Smooth muscle cell (in vitro differentiated cells): ENCODE measurements at regions not wholly inside any gene's neighbourhood (a gene's known extent, or its start where the extent isn't known, plus 50 kb on each side); places are given as distances from the start of the nearest gene placed in this dataset.

Experiments
- DNase-seq: peaks from one replicate; lab custom pipeline; 2025; ENCODE audit not compliant: unreplicated experiment; lab: John Stamatoyannopoulos, UW
- H2AFZ ChIP-seq: fragments of 200-600 bp; sonication (generic); 2 replicates; pipeline ENCODE4 v1.6.0; 2016; ENCODE audit warnings: antibody characterized with exemption, low read depth, mild to moderate bottlenecking
- H3F3A ChIP-seq: fragments of 200-600 bp; sonication (generic); 2 replicates; pipeline ENCODE4 v1.6.0; 2017; ENCODE audit warnings: antibody characterized with exemption, low read depth
- H3K27ac ChIP-seq: fragments of 200-600 bp; sonication (generic); 2 replicates; pipeline ENCODE4 v1.5.1; 2016; ENCODE audit warnings: low read depth, mild to moderate bottlenecking
- H3K27me3 ChIP-seq: fragments of 200-600 bp; sonication (generic); 2 replicates; pipeline ENCODE4 v1.6.1; 2016; ENCODE audit warnings: low read depth, mild to moderate bottlenecking
- H3K36me3 ChIP-seq: fragments of 200-600 bp; sonication (generic); 2 replicates; pipeline ENCODE4 v1.5.1; 2016; ENCODE audit warnings: low read depth
- H3K4me1 ChIP-seq: fragments of 200-600 bp; sonication (generic); 2 replicates; pipeline ENCODE4 v1.5.1; 2016; ENCODE audit warnings: low read depth
- H3K4me2 ChIP-seq: fragments of 200-600 bp; sonication (generic); 2 replicates; pipeline ENCODE4 v1.6.0; 2016; ENCODE audit warnings: mild to moderate bottlenecking
- H3K4me3 ChIP-seq: fragments of 200-600 bp; sonication (generic); 2 replicates; pipeline ENCODE4 v1.5.1; 2016; ENCODE audit warnings: mild to moderate bottlenecking
- H3K79me2 ChIP-seq: fragments of 200-600 bp; sonication (generic); 2 replicates; pipeline ENCODE4 v1.6.0; 2016; ENCODE audit warnings: low read depth, mild to moderate bottlenecking
- H3K9ac ChIP-seq: fragments of 200-600 bp; sonication (generic); 2 replicates; pipeline ENCODE4 v1.6.0; 2016; ENCODE audit warnings: low read depth
- H3K9me3 ChIP-seq: fragments of 200-600 bp; sonication (generic); replicated peaks from 2 replicates; pipeline ENCODE4 v1.5.1; 2016; ENCODE audit warnings: low read depth
- H4K20me1 ChIP-seq: fragments of 200-600 bp; sonication (generic); 2 replicates; pipeline ENCODE4 v1.6.0; 2016; ENCODE audit warnings: low read depth
- WGBS: methylation state at CpG from one replicate; pipeline ENCODE4 v1.1.7; 2016; ENCODE audit warnings: low lambda C conversion rate; 5-methylcytosine and 5-hydroxymethylcytosine counted together
- TF ChIP-seq, protein P1 (sequence below): fragments of 200-600 bp; sonication (generic); IDR thresholded peaks from 2 replicates; pipeline ENCODE4 v1.5.1; 2017; ENCODE audit warnings: borderline replicate concordance, mild to moderate bottlenecking, antibody characterized with exemption; ENCODE audit not compliant: insufficient read depth, poor library complexity, severe bottlenecking

DNA sequence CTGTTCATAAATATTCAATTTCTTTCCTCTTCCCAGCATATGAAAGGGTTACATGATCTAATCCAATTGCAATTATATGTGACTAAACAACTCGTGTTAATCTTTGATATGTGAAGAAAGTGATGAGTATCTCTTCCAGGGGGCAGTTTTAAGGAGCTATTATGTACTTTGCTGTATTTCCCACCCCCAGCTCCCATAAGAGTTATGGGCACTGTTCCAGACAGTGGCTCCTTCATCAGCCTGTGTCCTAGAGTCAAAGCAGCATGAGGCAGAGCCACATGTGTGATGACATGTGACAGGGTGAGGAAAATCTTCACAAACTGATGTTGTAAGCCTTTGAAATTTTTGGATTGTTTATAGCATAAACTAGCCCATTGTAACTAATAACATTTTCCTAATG, 315.4 kb downstream of the DIPK2A start:
- Histone ChIP-seq H3K27ac (no peak overlapping the region), H3K27me3 (no peaks in the 10 kb centered on the region), H3K9me3 (no peaks in the 10 kb centered on the region), H3K9ac (no peak overlapping the region), H3F3A (no peaks in the 10 kb centered on the region), H4K20me1 (no peaks in the 10 kb centered on the region), H2AFZ (no peak overlapping the region), H3K79me2 (no peaks in the 10 kb centered on the region), H3K36me3 (no peaks in the 10 kb centered on the region), H3K4me2 (no peak overlapping the region), H3K4me3 (no peak overlapping the region), H3K4me1 (peaks cover 6% of the 10 kb centered on the region)
- TF ChIP-seq, protein P1, sequence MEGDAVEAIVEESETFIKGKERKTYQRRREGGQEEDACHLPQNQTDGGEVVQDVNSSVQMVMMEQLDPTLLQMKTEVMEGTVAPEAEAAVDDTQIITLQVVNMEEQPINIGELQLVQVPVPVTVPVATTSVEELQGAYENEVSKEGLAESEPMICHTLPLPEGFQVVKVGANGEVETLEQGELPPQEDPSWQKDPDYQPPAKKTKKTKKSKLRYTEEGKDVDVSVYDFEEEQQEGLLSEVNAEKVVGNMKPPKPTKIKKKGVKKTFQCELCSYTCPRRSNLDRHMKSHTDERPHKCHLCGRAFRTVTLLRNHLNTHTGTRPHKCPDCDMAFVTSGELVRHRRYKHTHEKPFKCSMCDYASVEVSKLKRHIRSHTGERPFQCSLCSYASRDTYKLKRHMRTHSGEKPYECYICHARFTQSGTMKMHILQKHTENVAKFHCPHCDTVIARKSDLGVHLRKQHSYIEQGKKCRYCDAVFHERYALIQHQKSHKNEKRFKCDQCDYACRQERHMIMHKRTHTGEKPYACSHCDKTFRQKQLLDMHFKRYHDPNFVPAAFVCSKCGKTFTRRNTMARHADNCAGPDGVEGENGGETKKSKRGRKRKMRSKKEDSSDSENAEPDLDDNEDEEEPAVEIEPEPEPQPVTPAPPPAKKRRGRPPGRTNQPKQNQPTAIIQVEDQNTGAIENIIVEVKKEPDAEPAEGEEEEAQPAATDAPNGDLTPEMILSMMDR: no peak
- 50% methylated on average over 1 of the region's 1 CpG for WGBS
- DNase-seq: no peak

DNA sequence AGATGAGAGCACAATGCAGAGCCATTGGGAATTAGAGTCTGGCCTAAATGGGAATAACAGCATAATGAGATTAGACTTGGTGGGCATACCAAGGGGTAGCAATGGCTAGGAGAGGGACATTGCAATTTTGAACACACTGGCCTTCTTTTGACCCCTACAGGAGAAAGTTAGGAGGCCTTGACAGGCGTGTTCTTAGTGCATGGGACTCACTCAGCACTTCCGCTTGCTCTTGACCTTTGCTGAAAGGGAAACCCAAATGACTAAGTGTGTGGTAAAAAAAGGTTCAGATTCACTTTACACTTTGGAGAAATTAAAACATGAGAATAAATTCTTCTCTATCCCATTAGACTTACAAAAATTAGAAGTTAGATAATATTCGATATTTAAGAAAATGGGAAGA, 317.4 kb downstream of the DIPK2A start:
- Histone ChIP-seq H3K36me3 (no peaks in the 10 kb centered on the region), H3K4me1 (no peaks in the 10 kb centered on the region), H3K4me2 (no peak overlapping the region), H3K4me3 (no peak overlapping the region), H3K79me2 (no peaks in the 10 kb centered on the region), H4K20me1 (no peaks in the 10 kb centered on the region), H3K27me3 (no peaks in the 10 kb centered on the region), H3K27ac (no peak overlapping the region), H3F3A (no peaks in the 10 kb centered on the region), H3K9me3 (no peaks in the 10 kb centered on the region), H2AFZ (no peak overlapping the region), H3K9ac (no peak overlapping the region)
- 96% methylated on average over 3 of the region's 3 CpGs for WGBS
- no peak for DNase-seq
- TF ChIP-seq, protein P1: no peak

DNA sequence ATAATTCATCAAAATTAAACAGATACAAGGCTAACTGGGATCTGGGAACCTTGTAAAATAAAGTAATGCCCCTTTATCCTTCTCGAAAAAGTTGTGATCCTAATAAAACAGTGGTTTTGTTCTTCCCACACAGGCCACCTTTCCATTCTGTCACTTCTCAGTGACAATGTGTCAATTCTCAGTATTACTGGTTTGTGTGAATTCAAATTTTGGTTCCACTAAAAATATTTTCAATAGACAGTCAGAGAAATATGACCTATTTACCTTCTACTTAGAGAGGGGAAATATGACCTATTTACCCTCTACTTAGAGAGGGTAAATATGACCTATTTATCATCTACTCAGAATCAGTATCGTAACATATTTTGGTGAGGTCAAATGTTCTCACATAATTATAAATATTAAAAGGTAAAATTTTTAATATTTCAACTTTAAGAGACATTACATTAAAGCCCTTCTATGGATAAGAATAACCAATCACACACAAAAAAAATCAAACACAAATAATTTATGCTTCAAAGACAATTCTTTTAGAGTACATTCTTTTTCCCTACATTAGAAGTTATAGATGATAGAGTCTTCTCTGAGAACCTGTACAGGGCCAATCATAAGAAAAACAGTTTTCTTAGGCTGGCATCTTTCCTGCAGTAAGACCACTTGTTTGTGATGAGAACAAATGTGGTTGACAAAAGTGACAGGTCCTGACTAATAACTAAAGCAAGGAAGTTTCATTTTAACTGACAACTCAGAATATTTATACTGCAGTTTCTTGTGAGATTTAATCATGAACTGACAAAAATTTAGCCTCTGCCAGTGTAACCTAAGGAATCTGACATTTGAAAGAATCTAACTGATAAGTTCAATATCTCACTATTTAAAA, 323.3 kb downstream of the DIPK2A start:
- WGBS: 93% methylated on average over 2 of the region's 2 CpGs
- H3K79me2 ChIP-seq: no peaks in the 10 kb centered on the region
- DNase-seq: no peak
- H4K20me1 ChIP-seq: no peaks in the 10 kb centered on the region
- TF ChIP-seq, protein P1: no peak
- H3K4me2 ChIP-seq: peak overlapping the region; percentile 37
- H3K9ac ChIP-seq: no peak overlapping the region
- no peak overlapping the region for H3K27ac ChIP-seq
- H3K9me3 ChIP-seq: no peaks in the 10 kb centered on the region
- H2AFZ ChIP-seq: peak overlapping the region; percentile 73
- H3K4me1 ChIP-seq: peaks cover 8% of the 10 kb centered on the region
- no peaks in the 10 kb centered on the region for H3F3A ChIP-seq
- H3K4me3 ChIP-seq: no peak overlapping the region
- H3K27me3 ChIP-seq: no peaks in the 10 kb centered on the region
- no peaks in the 10 kb centered on the region for H3K36me3 ChIP-seq

DNA sequence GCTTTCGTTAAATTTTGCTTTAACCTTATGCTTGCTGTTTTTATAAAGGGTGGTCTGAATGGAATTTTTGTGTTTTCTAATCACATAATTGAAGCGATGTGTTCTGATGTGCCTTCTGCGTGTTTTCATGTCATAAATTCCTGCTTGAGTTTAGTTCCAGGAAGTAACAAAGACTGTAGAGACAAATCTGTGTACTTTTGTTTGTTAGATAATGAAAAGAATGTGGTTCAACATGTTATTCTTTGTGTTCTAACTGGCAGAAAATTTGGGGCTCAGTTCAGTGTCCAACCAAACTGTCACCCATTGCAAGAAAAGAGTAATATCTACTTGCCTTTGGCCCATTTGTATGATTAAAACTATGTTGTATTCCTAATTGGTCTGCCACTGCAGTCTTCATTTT, 324.0 kb downstream of the DIPK2A start:
- no peaks in the 10 kb centered on the region for H3K9me3 ChIP-seq
- no peaks in the 10 kb centered on the region for H3F3A ChIP-seq
- 66% methylated on average over 3 of the region's 3 CpGs for WGBS
- peaks cover 8% of the 10 kb centered on the region for H3K4me1 ChIP-seq
- DNase-seq: no peak
- peak overlapping the region; percentile 37 for H3K4me2 ChIP-seq
- no peaks in the 10 kb centered on the region for H4K20me1 ChIP-seq
- no peak overlapping the region for H3K27ac ChIP-seq
- no peaks in the 10 kb centered on the region for H3K36me3 ChIP-seq
- no peaks in the 10 kb centered on the region for H3K27me3 ChIP-seq
- no peaks in the 10 kb centered on the region for H3K79me2 ChIP-seq
- no peak overlapping the region for H3K4me3 ChIP-seq
- TF ChIP-seq, protein P1: no peak
- no peak overlapping the region for H3K9ac ChIP-seq
- H2AFZ ChIP-seq: peak overlapping the region; percentile 73
